ENCODE measurements at regions not wholly inside any gene's neighbourhood (a gene's known extent, or its start where the extent isn't known, plus 50 kb on each side); places are given as distances from the start of the nearest gene placed in this dataset.

- TF ChIP-seq CTCF (IDR thresholded peaks at IDR 0.05), result no peak
- intact Hi-C loops (cut with DNase I, micrococcal nuclease), result no loop called here
- Histone ChIP-seq H3K4me1 (ENCODE audit: low read depth) (no peaks in the 10 kb centered on the region), H3K4me3 (no peak overlapping the region), H3K9me3 (no peaks in the 10 kb centered on the region), H3K36me3 (ENCODE audit: low read depth) (no peaks in the 10 kb centered on the region)
- ATAC-seq, result peak; percentile 93
- DNase-seq, result peak; percentile 61 to 85 (median 63)
Measured at GRCh38 chr2:12456293-12457106, 260.2 kb upstream of the TRIB2 start.

GRCh38 chr2:12457831-12458230, 258.9 kb upstream of the TRIB2 start:
- DNase-seq (no peak), ATAC-seq (no peak)
- Histone ChIP-seq H3K36me3 (ENCODE audit: low read depth) (no peaks in the 10 kb centered on the region), H3K9me3 (no peaks in the 10 kb centered on the region), H3K4me3 (no peak overlapping the region), H3K4me1 (ENCODE audit: low read depth) (no peaks in the 10 kb centered on the region)
- TF ChIP-seq CTCF (IDR thresholded peaks at IDR 0.05), result no peak
- intact Hi-C loops (cut with DNase I, micrococcal nuclease), result no loop called here

GRCh38 chr2:12463189-12463588, 253.5 kb upstream of the TRIB2 start:
- Histone ChIP-seq H3K36me3 (ENCODE audit: low read depth) (no peaks in the 10 kb centered on the region), H3K4me3 (no peak overlapping the region), H3K4me1 (ENCODE audit: low read depth) (no peaks in the 10 kb centered on the region), H3K9me3 (no peaks in the 10 kb centered on the region)
- ATAC-seq, result no peak
- intact Hi-C loops (cut with DNase I, micrococcal nuclease), result no loop called here
- DNase-seq, result no peak
- no peak for TF ChIP-seq CTCF (IDR thresholded peaks at IDR 0.05)

- ATAC-seq, result no peak
- Histone ChIP-seq H3K4me1 (ENCODE audit: low read depth) (no peaks in the 10 kb centered on the region), H3K4me3 (no peak overlapping the region), H3K9me3 (no peaks in the 10 kb centered on the region), H3K36me3 (ENCODE audit: low read depth) (no peaks in the 10 kb centered on the region)
- no peak for TF ChIP-seq CTCF (IDR thresholded peaks at IDR 0.05)
- DNase-seq, result no peak
- intact Hi-C loops (cut with DNase I, micrococcal nuclease), result no loop called here
Measured at GRCh38 chr2:12465631-12466135, 251.1 kb upstream of the TRIB2 start.

- H3K4me1 ChIP-seq (ENCODE audit: low read depth), result no peaks in the 10 kb centered on the region
- no peaks in the 10 kb centered on the region for H3K9me3 ChIP-seq
- TF ChIP-seq CTCF (IDR thresholded peaks at IDR 0.05), result no peak
- intact Hi-C loops (cut with DNase I, micrococcal nuclease), result no loop called here
- H3K36me3 ChIP-seq (ENCODE audit: low read depth), result no peaks in the 10 kb centered on the region
- ATAC-seq (no peak), DNase-seq (no peak)
- no peak overlapping the region for H3K4me3 ChIP-seq
Measured at GRCh38 chr2:12467303-12467702, 249.4 kb upstream of the TRIB2 start.

Data from mucosa of descending colon (tissue), 3 donors.